Ammon's horn (tissue), 1 donor: ENCODE measurements at regions not wholly inside any gene's neighbourhood (a gene's known extent, or its start where the extent isn't known, plus 50 kb on each side); places are given as distances from the start of the nearest gene placed in this dataset.
"Not testable (repeated sequence)": the region's sequence is repeated elsewhere in the genome, so short reads cannot be mapped to it uniquely, and the experiment has no call there.

Source experiments
- DNase-seq: peaks from one replicate; pipeline ENCODE4 v3.0.0-alpha.2; 2016; ENCODE audit warnings: low spot score

DNA sequence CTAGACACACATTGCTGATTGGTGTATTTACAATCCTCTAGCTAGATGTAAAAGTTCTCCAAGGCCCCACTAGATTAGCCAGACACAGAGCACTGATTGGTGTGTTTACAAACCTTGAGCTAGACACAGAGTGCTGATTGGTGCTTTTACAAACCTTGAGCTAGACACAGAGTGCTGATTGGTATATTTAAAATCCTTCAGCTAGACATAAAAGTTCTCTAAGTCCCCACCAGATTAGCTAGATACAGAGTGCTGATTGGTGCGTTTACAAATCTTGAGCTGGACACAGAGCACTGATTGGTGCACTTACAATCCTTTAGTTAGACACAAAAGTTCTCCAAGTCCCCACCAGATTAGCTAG, 63.8 kb upstream of the DDHD1 start:
- not testable (repeated sequence) for DNase-seq

DNA sequence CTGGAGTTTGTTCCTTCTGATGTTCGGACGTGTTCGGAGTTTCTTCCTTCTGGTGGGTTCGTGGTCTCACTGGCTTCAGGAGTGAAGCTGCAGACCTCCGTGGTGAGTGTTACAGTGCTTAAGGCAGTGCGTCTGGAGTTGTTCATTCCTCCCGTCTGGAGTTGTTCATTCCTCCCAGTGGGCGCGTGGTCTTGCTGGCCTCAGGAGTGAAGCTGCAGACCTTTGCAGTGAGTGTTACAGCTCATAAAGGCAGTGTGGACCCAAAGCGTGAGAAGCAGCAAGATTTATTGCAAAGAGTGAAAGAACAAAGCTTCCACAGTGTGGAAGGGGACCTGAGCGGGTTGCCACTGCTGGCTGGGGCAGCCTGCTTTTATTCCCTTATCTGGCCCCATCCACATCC, 63.4 kb upstream of the DDHD1 start:
- not testable (repeated sequence) for DNase-seq

DNA sequence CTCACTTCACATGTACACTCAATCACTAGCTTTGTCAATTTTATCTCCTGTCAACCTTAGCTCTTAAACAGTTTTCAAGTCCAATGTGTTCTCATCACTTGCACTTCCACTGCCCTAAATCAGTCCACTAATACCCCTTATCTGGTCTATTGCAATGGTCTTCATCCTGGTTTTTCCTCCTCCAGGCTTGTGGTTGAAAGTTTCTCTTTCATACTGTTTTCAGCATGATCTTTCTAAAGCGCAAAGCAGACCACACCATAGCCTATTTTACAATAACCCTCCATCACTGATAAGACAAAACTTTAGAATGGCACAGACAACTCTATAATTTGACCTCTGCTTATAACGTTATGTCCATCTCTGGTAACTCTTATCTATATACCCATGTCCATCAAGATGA, 62.0 kb upstream of the DDHD1 start:
- no peak for DNase-seq

DNA sequence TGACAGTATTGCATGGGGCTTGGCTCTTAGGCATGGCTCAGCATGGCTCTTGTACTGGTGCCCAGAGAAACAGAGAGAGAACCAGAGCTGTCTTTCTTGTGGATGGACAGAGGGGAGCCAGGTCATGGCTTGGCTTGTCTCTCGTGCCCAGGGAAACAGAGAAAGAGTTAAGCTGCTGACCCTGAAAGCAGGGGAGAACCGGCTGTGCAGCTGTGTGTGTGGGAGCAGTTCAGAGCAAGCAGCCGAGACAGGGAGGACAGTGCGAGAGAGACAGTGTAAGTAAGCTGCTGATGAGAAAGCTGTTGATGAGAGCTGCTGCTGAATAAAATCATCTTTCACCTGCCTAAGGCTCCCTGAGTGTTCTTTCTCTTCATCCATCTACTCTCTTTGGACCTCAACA, 61.3 kb upstream of the DDHD1 start:
- DNase-seq: peak; percentile 31

DNA sequence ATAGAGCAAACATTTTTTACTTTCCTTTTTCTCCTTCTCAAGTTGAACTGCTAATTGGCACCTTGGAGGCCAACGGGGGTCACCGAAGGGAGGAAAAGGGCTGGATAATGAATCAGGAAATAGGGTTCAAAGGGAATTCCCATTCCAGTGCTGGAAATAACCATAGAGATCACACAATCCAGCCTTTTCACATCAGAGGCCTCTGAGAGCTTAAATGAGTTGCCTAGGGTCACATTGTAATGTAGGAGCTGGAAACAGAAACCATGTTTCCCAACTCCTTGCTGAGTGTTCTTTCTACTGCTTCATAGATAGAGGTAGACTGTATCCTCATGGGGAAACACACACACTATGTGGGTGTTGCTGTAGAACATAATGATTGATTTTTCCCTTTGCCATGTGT, 60.6 kb upstream of the DDHD1 start:
- DNase-seq: no peak

DNA sequence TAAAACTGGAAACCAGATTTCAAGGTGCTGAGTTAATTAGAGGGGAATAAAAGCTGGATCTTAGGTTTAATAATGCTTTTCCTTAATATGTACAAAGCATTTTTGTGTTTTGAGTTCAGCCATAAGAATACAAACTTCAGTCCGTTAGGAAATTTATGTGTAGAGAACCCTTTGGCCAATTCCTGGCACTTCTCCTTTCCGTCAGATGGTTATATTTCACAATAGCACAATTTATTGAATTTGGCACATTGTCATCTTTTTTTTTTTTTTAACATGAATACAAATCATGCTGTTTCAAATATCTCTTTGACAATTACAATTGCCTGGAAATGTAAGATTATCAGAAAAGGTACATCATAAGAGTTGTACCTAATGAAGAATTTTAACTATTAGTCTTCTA, 56.2 kb upstream of the DDHD1 start:
- DNase-seq: peak; percentile 32
